ENCODE measurements at regions not wholly inside any gene's neighbourhood (a gene's known extent, or its start where the extent isn't known, plus 50 kb on each side); places are given as distances from the start of the nearest gene placed in this dataset.

DNA sequence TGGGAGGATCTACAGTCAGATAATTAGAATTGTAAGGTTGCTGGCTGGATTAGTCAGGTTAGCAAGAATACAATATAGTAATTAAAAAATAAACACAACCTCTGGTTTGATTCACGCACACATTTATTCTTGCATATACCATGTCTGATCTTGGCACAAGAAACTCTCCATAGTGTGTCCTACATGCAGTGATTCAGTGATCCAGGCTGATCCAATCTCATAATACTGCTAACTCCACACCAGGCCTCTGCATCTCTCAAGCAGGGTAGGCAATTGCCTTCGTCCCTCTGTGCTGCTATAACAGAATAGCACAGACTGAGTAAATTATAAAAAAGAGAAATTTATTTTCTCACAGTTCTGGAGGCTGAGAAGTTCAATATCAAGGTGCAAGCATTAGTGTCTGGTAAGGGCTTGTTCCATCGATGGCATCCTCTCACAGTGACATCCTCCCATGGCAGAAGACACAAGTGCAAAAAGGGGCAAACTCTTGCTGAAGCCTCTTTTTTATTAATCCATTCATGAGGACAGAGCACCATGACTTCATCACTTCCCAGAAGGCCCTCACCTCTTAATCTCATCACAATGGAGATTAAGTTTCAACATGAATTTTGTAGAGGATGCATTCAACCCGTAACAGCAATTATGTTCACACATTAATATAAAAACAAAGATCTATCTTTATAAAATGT is 741.0 kb upstream of the NCAM2 start:
- peaks cover 6% of the 10 kb centered on the region for H3K9me3 Mint-ChIP-seq (ENCODE audit: insufficient read depth)
- no peak for DNase-seq
- no peak overlapping the region for H3K4me3 Mint-ChIP-seq
- H3K4me1 Mint-ChIP-seq (ENCODE audit: low read depth), result no peaks in the 10 kb centered on the region
- no peaks in the 10 kb centered on the region for H3K27me3 Mint-ChIP-seq (ENCODE audit: low read depth)
- CTCF ChIA-PET, result no interaction called here
- H3K36me3 Mint-ChIP-seq (ENCODE audit: low read depth), result no peaks in the 10 kb centered on the region
- no peak overlapping the region for H3K27ac Mint-ChIP-seq
- no peak for ATAC-seq
- POLR2A ChIA-PET, result no interaction called here

DNA sequence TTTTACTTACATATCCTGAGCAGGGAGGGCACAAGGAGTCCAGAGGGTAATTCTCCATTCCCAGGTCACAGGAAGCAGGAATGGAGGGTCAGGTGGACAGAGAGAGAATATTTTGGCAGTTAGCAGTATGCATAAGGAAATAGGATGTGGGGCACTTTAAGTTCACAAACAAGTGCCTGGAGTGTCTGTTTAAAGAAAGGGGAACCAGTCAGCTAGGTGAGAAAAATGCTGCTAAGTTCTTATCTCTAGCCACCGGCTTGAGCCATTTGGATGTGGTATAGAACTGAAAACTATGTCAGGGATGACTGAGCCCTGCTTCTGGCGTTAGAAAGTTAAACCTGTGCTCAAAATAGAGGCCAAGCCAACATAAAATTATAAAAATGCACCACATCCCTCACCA is 739.7 kb upstream of the NCAM2 start:
- H3K4me1 Mint-ChIP-seq (ENCODE audit: low read depth), result no peaks in the 10 kb centered on the region
- ATAC-seq, result no peak

DNA sequence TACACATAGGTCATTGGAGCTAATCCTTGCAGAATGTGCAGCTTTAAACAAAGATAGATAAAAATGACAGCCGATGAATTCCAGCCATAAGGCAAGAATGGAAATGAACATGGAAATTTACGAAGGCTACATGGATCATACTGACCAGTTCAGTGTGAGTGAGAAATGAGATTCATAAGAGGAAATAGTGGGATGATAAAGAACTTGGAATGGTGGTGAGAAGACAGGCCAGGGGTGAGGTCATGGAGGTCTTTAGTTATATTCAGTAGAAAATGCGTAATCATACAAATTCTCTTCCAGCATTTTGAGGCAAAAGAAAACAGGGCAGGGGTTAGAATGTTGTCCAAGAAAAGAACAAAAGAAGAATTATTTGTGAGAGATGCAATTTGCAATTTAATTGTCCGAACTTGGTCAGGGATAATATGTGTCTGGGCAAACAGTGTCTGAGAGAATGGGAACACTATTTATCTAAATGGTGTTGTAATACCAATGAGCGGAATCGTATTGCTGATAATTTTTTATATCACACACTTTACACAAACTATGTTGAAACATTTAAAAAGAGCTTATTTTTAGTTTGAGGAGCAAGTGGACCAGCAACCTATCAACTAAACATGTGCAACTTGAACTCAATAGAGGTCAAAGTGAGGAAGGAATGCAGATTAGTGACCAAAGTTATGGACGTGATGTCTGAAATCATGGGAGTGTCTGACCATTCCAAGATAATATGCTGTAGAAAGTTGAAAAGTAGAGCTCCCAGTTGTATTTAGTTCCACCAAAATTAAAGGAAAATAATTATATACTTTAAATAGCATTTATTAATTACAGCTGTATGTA is 739.0 kb upstream of the NCAM2 start:
- CTCF ChIA-PET, result no interaction called here
- H3K27me3 Mint-ChIP-seq (ENCODE audit: low read depth), result no peaks in the 10 kb centered on the region
- H3K9me3 Mint-ChIP-seq (ENCODE audit: insufficient read depth), result peaks cover 6% of the 10 kb centered on the region
- DNase-seq (no peak), ATAC-seq (no peak)
- no peak overlapping the region for H3K4me3 Mint-ChIP-seq
- POLR2A ChIA-PET, result no interaction called here
- H3K27ac Mint-ChIP-seq, result no peak overlapping the region
- no peaks in the 10 kb centered on the region for H3K36me3 Mint-ChIP-seq (ENCODE audit: low read depth)
- H3K4me1 Mint-ChIP-seq (ENCODE audit: low read depth), result no peaks in the 10 kb centered on the region

More for the DNA sequence above, 739.7 kb upstream of the NCAM2 start:
- ChIA-PET CTCF (no interaction called here), POLR2A (no interaction called here)
- Mint-ChIP-seq H3K4me3 (no peak overlapping the region), H3K36me3 (ENCODE audit: low read depth) (no peaks in the 10 kb centered on the region), H3K27me3 (ENCODE audit: low read depth) (no peaks in the 10 kb centered on the region), H3K27ac (no peak overlapping the region), H3K9me3 (ENCODE audit: insufficient read depth) (peaks cover 6% of the 10 kb centered on the region)
- no peak for DNase-seq

DNA sequence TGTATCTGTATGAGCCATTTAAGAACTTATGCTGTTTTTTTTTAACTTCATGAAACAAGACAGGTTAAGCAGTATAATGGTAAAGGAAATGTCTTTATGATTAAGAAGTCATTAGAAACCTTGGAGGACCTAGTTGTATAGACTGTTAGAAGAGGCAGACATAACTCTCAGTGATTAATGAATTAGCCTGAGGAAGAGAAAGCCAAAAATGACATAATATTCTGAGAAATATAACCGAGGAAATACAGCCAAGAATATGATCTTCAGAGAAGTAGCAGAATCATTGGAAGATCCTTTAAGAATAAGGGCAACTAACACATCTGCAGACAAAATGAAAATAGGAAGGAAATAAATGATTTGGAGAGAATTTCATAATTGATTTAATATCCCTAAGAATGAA is 738.1 kb upstream of the NCAM2 start:
- no peaks in the 10 kb centered on the region for H3K36me3 Mint-ChIP-seq (ENCODE audit: low read depth)
- no peak overlapping the region for H3K4me3 Mint-ChIP-seq
- ChIA-PET CTCF (no interaction called here), POLR2A (no interaction called here)
- no peak overlapping the region for H3K27ac Mint-ChIP-seq
- H3K4me1 Mint-ChIP-seq (ENCODE audit: low read depth), result no peaks in the 10 kb centered on the region
- peaks cover 5% of the 10 kb centered on the region for H3K9me3 Mint-ChIP-seq (ENCODE audit: insufficient read depth)
- ATAC-seq, result no peak
- H3K27me3 Mint-ChIP-seq (ENCODE audit: low read depth), result no peaks in the 10 kb centered on the region
- DNase-seq, result no peak

DNA sequence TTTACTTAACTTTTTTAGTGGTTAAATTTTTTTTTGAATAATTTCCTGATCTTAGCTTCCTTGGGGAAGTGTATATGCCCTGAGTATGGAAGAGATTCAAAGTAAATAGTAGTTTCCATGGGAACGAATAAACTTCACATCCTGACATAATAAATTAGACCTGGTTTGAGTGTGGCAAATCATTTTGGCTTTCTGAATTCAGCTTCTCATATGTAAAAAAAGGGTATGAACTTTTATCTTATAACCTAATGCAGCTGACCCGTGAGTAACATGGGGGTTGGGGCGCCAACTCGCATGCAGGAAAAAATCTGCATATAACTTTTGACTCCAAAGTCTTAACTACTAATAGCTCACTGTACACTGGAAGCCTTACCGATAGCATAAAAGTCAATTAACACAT is 736.8 kb upstream of the NCAM2 start:
- Mint-ChIP-seq H3K9me3 (ENCODE audit: insufficient read depth) (peaks cover 4% of the 10 kb centered on the region), H3K4me1 (ENCODE audit: low read depth) (no peaks in the 10 kb centered on the region), H3K27ac (no peak overlapping the region), H3K27me3 (ENCODE audit: low read depth) (no peaks in the 10 kb centered on the region), H3K36me3 (ENCODE audit: low read depth) (no peaks in the 10 kb centered on the region), H3K4me3 (no peak overlapping the region)
- ATAC-seq (no peak), DNase-seq (no peak)
- POLR2A ChIA-PET, result no interaction called here
- CTCF ChIA-PET, result no interaction called here

DNA sequence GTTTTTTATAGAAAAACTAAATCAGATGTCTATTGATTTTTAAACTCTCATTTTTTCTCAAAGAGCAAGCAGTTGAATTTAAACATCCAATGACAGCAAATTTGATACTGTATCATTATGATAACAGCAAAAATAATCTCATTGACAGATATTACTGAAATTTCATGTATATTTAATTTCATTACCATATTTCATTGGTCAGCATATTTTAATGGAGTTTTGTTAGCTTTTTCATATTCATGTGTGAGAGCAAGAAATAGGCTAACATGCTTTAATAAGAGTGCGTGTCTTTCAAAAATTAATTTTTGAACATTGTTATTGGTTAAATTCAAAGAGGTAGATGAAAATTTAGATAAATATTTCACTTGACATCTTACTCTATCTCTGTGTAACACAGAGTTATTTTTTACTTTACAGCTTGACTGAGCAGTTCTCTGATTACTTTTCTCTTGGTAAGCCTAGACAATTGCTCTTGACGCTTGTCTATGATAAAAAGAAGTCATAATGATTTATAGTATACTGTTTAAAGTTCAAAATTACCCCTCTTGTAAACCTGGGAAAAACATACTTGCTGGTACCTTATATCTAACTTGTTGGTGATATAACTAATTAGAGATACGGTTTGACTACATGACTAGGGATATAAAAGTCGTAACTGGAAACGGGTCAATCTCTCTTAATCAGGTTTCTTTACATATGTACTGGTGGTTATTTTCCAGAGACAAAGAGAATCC is 732.3 kb upstream of the NCAM2 start:
- Mint-ChIP-seq H3K27ac (no peak overlapping the region), H3K27me3 (ENCODE audit: low read depth) (no peaks in the 10 kb centered on the region), H3K36me3 (ENCODE audit: low read depth) (no peaks in the 10 kb centered on the region), H3K4me3 (no peak overlapping the region), H3K9me3 (ENCODE audit: insufficient read depth) (peaks cover 19% of the 10 kb centered on the region), H3K4me1 (ENCODE audit: low read depth) (no peaks in the 10 kb centered on the region)
- CTCF ChIA-PET, result no interaction called here
- no peak for ATAC-seq
- POLR2A ChIA-PET, result no interaction called here
- no peak for DNase-seq

DNA sequence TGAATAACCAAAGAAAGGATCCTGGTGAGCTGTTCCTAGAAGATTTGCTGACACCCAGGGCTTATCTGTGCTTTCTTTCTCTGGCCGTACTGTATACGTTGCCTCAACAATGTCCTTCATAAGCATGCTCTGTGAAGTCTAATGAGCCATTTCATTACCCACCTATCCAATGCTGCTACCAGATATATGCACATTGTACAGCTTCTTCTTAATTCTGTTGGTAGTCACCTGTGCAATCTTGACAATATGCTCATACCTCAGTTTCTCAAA is 731.8 kb upstream of the NCAM2 start:
- no peak for ATAC-seq
- no peak for DNase-seq
- Mint-ChIP-seq H3K4me3 (no peak overlapping the region), H3K27ac (no peak overlapping the region), H3K9me3 (ENCODE audit: insufficient read depth) (peaks cover 19% of the 10 kb centered on the region), H3K36me3 (ENCODE audit: low read depth) (no peaks in the 10 kb centered on the region), H3K27me3 (ENCODE audit: low read depth) (no peaks in the 10 kb centered on the region), H3K4me1 (ENCODE audit: low read depth) (no peaks in the 10 kb centered on the region)
- ChIA-PET CTCF (no interaction called here), POLR2A (no interaction called here)

DNA sequence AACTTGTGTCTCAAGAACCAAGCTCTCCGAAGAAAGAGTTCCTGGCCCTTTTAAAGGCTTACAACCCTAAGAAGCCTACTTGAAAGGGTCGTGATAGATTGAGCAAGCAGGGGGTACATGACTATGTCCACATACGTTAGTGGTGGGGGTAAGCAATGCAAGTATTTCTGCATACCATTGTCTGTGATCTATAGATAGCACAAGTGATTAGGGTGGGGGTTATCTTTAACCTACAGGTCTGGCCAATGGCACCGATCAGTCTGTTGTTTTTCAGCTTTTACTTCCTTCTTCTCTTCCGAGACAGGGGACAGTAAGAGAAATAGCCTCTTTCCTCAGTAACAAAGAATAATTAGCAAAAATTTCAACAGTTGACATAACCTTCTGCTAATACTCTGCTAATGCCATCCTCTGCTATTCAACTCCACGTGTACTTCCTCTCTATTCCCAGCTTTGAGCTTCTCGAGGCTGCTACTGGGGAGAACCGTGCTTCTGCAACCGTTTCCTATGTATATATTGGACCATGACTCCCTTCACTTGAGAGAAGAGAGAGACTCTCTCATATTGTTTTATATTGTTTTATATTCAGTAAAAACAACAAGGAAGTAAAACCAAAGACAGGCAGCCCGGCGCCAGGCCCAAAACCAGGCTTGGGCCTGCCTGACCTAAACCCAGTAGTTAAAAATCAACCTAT is 727.7 kb upstream of the NCAM2 start:
- Mint-ChIP-seq H3K27ac (no peak overlapping the region), H3K27me3 (ENCODE audit: low read depth) (no peaks in the 10 kb centered on the region), H3K4me1 (ENCODE audit: low read depth) (no peaks in the 10 kb centered on the region), H3K36me3 (ENCODE audit: low read depth) (no peaks in the 10 kb centered on the region), H3K4me3 (no peak overlapping the region), H3K9me3 (ENCODE audit: insufficient read depth) (peaks cover 22% of the 10 kb centered on the region)
- no peak for DNase-seq
- ATAC-seq, result no peak
- CTCF ChIA-PET, result interaction anchor here (0.6 kb wide), 1 partner anchor 231 kb away, joined by 3 read pairs; no protein-coding TSS in a partner anchor
- POLR2A ChIA-PET, result no interaction called here

DNA sequence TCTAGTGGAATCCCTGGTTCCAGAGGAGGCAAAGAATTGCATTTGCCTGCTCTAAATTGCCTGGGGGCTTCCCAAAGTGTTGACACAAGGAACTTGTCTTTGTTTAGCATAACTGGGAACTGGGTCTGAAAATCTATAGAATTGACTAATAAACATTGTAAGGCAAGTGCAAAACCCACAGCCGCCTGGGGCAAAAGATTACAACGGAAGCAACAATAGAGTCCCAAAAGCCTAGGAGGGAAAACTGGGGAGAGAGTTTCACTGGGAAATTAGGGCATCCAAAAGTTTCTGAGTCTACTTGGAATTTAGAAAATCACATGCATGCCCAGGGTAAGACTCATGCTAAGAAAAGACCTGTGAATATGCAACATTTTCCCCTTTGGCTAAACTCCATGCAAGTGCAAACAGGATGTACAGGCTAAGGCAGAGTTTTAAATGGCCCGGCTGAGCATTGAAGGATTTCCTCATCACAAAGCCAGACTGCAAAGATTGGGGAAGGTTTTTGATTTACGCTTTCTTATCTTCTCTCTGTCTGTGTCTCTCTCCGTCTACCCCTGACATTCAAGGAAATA is 725.3 kb upstream of the NCAM2 start:
- no peaks in the 10 kb centered on the region for H3K27me3 Mint-ChIP-seq (ENCODE audit: low read depth)
- CTCF ChIA-PET, result no interaction called here
- POLR2A ChIA-PET, result no interaction called here
- ATAC-seq (no peak), DNase-seq (no peak)
- no peaks in the 10 kb centered on the region for H3K36me3 Mint-ChIP-seq (ENCODE audit: low read depth)
- H3K27ac Mint-ChIP-seq, result no peak overlapping the region
- no peaks in the 10 kb centered on the region for H3K4me1 Mint-ChIP-seq (ENCODE audit: low read depth)
- peaks cover 28% of the 10 kb centered on the region for H3K9me3 Mint-ChIP-seq (ENCODE audit: insufficient read depth)
- no peak overlapping the region for H3K4me3 Mint-ChIP-seq

DNA sequence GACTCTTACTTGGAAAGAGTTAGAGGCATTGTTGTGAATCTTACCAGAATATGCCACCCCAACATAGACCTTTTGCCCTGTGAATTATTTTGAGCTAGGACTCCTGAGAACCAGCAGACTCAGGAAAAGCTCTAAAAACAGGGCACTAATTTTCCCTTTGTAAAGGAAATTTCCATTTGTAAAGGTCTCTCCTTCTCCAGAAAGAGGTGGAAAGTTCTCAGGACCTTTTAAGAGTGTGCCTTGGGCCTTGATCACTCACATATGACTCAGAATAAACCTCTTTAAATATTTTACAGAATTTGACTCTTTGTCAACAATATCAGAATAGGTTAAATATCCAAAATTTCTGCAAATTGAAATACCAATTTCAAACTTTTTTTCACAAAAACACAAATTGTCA is 721.8 kb upstream of the NCAM2 start:
- ChIA-PET CTCF (no interaction called here), POLR2A (no interaction called here)
- peaks cover 26% of the 10 kb centered on the region for H3K9me3 Mint-ChIP-seq (ENCODE audit: insufficient read depth)
- ATAC-seq, result no peak
- H3K36me3 Mint-ChIP-seq (ENCODE audit: low read depth), result no peaks in the 10 kb centered on the region
- DNase-seq, result no peak
- no peaks in the 10 kb centered on the region for H3K27me3 Mint-ChIP-seq (ENCODE audit: low read depth)
- no peak overlapping the region for H3K4me3 Mint-ChIP-seq
- H3K4me1 Mint-ChIP-seq (ENCODE audit: low read depth), result no peaks in the 10 kb centered on the region
- H3K27ac Mint-ChIP-seq, result no peak overlapping the region

DNA sequence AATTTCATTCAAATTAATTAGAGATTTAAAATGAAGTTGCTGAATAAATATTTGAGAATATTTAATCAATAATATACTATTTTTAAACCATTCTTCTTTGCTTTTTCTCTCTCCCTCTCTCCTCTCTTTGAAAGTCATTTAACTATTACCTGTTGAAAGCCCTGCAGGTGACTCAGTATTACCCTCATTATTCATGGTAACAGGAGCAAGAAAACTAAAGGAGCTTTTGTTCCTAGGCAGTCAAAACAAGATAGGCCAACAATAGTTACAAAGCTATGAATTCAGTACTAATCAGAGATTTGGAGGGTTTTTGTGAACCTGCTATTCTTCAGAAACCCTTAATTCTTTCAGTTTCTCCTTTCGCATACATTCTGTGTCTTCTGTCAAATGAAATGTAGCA is 721.3 kb upstream of the NCAM2 start:
- POLR2A ChIA-PET, result no interaction called here
- DNase-seq (no peak), ATAC-seq (no peak)
- no peaks in the 10 kb centered on the region for H3K27me3 Mint-ChIP-seq (ENCODE audit: low read depth)
- no peak overlapping the region for H3K4me3 Mint-ChIP-seq
- CTCF ChIA-PET, result no interaction called here
- peaks cover 26% of the 10 kb centered on the region for H3K9me3 Mint-ChIP-seq (ENCODE audit: insufficient read depth)
- H3K27ac Mint-ChIP-seq, result no peak overlapping the region
- no peaks in the 10 kb centered on the region for H3K36me3 Mint-ChIP-seq (ENCODE audit: low read depth)
- H3K4me1 Mint-ChIP-seq (ENCODE audit: low read depth), result no peaks in the 10 kb centered on the region

DNA sequence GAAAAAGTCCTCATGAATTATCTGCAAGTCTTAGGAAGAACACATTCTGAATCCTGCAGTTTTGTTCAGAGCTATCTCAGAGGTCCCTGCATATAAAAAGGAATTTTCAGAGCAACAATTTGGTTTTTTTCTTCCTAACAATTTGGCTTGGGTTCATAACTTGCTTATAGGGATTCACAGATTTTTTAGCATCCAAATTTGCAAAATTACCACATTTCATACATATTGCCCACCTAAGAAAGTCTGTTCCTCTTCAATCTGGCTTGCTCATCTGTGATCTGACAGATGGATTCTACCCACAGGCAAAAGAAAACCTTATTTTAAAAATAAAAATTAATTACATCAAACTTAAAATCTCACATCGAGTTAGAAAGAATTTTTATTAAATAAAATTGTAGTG is 714.4 kb upstream of the NCAM2 start:
- ChIA-PET CTCF (no interaction called here), POLR2A (no interaction called here)
- H3K9me3 Mint-ChIP-seq (ENCODE audit: insufficient read depth), result peaks cover 3% of the 10 kb centered on the region
- no peak overlapping the region for H3K4me3 Mint-ChIP-seq
- no peaks in the 10 kb centered on the region for H3K36me3 Mint-ChIP-seq (ENCODE audit: low read depth)
- no peaks in the 10 kb centered on the region for H3K4me1 Mint-ChIP-seq (ENCODE audit: low read depth)
- ATAC-seq (no peak), DNase-seq (no peak)
- no peaks in the 10 kb centered on the region for H3K27me3 Mint-ChIP-seq (ENCODE audit: low read depth)
- no peak overlapping the region for H3K27ac Mint-ChIP-seq
